Gastroesophageal sphincter (tissue), 3 donors: ENCODE measurements at regions not wholly inside any gene's neighbourhood (a gene's known extent, or its start where the extent isn't known, plus 50 kb on each side); places are given as distances from the start of the nearest gene placed in this dataset.

Experiments used
- CTCF ChIP-seq, 4 experiments: fragments of 200-600 bp in 2 of 4; fragments of 450-650 bp in 2 of 4; sonication (generic) in 1 of 4; IDR thresholded peaks; one replicate each; pipeline ENCODE4 v1.5.1; 2017 to 2019; ENCODE audit warnings: antibody characterized with exemption in 4 of 4, mild to moderate bottlenecking in 2 of 4, moderate library complexity in 2 of 4
- EP300 ChIP-seq: sonication (generic); formaldehyde crosslinking; IDR thresholded peaks from one replicate; pipeline ENCODE4 v1.6.1; 2017; ENCODE audit warnings: antibody characterized with exemption, mild to moderate bottlenecking
- POLR2A ChIP-seq, 2 donors: fragments of 450-650 bp; IDR thresholded peaks; one replicate each; pipeline ENCODE4 v1.6.1; 2017; ENCODE audit warnings: antibody characterized with exemption in 2 of 2, mild to moderate bottlenecking in 2 of 2, moderate library complexity in 1 of 2

DNA sequence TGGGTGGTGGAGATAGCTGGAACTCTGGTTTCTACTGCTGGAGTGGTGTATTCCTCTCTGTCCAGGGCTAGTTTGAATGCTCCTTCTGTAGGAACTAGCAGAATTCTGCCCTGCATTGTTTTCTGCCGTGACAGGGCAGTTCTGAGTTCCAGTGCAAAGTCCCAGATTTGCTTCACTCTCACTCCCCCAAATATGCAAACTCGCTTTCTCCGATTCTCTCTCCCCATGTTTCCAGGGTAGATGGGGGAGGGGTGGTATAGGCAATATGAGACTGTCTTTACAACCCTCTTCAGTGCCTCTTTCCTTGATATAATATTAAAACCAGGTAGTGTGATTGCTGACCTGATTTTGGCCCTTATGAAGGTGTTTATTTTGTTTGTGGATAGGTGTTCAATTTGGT lies 693.3 kb upstream of the GRM3 start:
- TF ChIP-seq EP300, result no peak
- no peak for TF ChIP-seq CTCF (IDR thresholded peaks at IDR 0.05)
- no peak for TF ChIP-seq POLR2A (IDR thresholded peaks at IDR 0.05)
